SH-SY5Y (cell line): ENCODE measurements at regions not wholly inside any gene's neighbourhood (a gene's known extent, or its start where the extent isn't known, plus 50 kb on each side); places are given as distances from the start of the nearest gene placed in this dataset.

Experiments used
- GATA2 ChIP-seq: IDR thresholded peaks from 2 replicates; pipeline ENCODE4 v1.6.1; 2011; ENCODE audit warnings: mild to moderate bottlenecking, low read depth, low read length
- GATA3 ChIP-seq: IDR thresholded peaks from 2 replicates; pipeline ENCODE4 v1.6.1; 2011; ENCODE audit warnings: low read depth, mild to moderate bottlenecking, low read length, moderate library complexity

GRCh38 chr2:213231966-213232365 lies 52.3 kb upstream of the SPAG16 start:
- no peak for TF ChIP-seq GATA3
- TF ChIP-seq GATA2 = no peak
